Activated T-cell treated with anti-CD3 and anti-CD28 coated beads, Interleukin-2, amount 50 U/mL, for 24 hours (primary cell): ENCODE measurements at regions not wholly inside any gene's neighbourhood (a gene's known extent, or its start where the extent isn't known, plus 50 kb on each side); places are given as distances from the start of the nearest gene placed in this dataset.

Source experiments
- DNase-seq: peaks from one replicate; pipeline ENCODE4 v3.0.0-alpha.2; 2020
- H3K27ac Mint-ChIP-seq: 2 replicates; pipeline ENCODE4 v1.8.0; 2020; ENCODE audit warnings: mild to moderate bottlenecking, mixed read lengths
- H3K27me3 Mint-ChIP-seq: 2 replicates; pipeline ENCODE4 v1.8.0; 2020; ENCODE audit warnings: mixed read lengths
- H3K36me3 Mint-ChIP-seq: 2 replicates; pipeline ENCODE4 v1.8.0; 2020; ENCODE audit warnings: low read depth, mixed read lengths
- H3K4me1 Mint-ChIP-seq: 2 replicates; pipeline ENCODE4 v1.8.0; 2020; ENCODE audit warnings: low read depth, mixed read lengths
- H3K4me3 Mint-ChIP-seq: 2 replicates; pipeline ENCODE4 v1.8.0; 2020; ENCODE audit warnings: mild to moderate bottlenecking, moderate library complexity, mixed read lengths
- H3K9me3 Mint-ChIP-seq: 2 replicates; pipeline ENCODE4 v1.8.0; 2020; ENCODE audit warnings: mixed read lengths

GRCh38 chr12:66050283-66050576, 80.3 kb downstream of the LLPH start:
- no peaks in the 10 kb centered on the region for H3K36me3 Mint-ChIP-seq
- H3K27me3 Mint-ChIP-seq: peaks cover 20% of the 10 kb centered on the region
- no peaks in the 10 kb centered on the region for H3K9me3 Mint-ChIP-seq
- no peak for DNase-seq
- no peak overlapping the region for H3K4me3 Mint-ChIP-seq
- H3K4me1 Mint-ChIP-seq: peaks cover 4% of the 10 kb centered on the region
- H3K27ac Mint-ChIP-seq: no peak overlapping the region

GRCh38 chr12:66049538-66050282, 80.8 kb downstream of the LLPH start:
- Mint-ChIP-seq H3K4me1 (peaks cover 4% of the 10 kb centered on the region), H3K9me3 (no peaks in the 10 kb centered on the region), H3K27me3 (peaks cover 20% of the 10 kb centered on the region), H3K4me3 (no peak overlapping the region), H3K36me3 (no peaks in the 10 kb centered on the region), H3K27ac (no peak overlapping the region)
- no peak for DNase-seq

- Mint-ChIP-seq H3K27ac (no peak overlapping the region), H3K36me3 (no peaks in the 10 kb centered on the region), H3K4me3 (no peak overlapping the region), H3K4me1 (peaks cover 4% of the 10 kb centered on the region), H3K27me3 (peaks cover 17% of the 10 kb centered on the region), H3K9me3 (no peaks in the 10 kb centered on the region)
- DNase-seq: no peak
Observed at GRCh38 chr12:66048835-66049537, 81.6 kb downstream of the LLPH start.

GRCh38 chr12:66048218-66048834, 82.2 kb downstream of the LLPH start:
- DNase-seq: no peak
- no peak overlapping the region for H3K4me3 Mint-ChIP-seq
- H3K36me3 Mint-ChIP-seq: no peaks in the 10 kb centered on the region
- peaks cover 13% of the 10 kb centered on the region for H3K27me3 Mint-ChIP-seq
- peaks cover 4% of the 10 kb centered on the region for H3K4me1 Mint-ChIP-seq
- no peak overlapping the region for H3K27ac Mint-ChIP-seq
- H3K9me3 Mint-ChIP-seq: no peaks in the 10 kb centered on the region

GRCh38 chr12:66047411-66048021, 83.0 kb downstream of the LLPH start:
- Mint-ChIP-seq H3K4me1 (peaks cover 4% of the 10 kb centered on the region), H3K27me3 (peaks cover 13% of the 10 kb centered on the region), H3K36me3 (no peaks in the 10 kb centered on the region), H3K4me3 (no peak overlapping the region), H3K27ac (peak overlapping the region; percentile 40), H3K9me3 (no peaks in the 10 kb centered on the region)
- no peak for DNase-seq

GRCh38 chr12:66045506-66045905, 85.0 kb downstream of the LLPH start:
- Mint-ChIP-seq H3K9me3 (no peaks in the 10 kb centered on the region), H3K4me3 (no peak overlapping the region), H3K4me1 (peaks cover 4% of the 10 kb centered on the region), H3K36me3 (no peaks in the 10 kb centered on the region), H3K27ac (no peak overlapping the region), H3K27me3 (peaks cover 15% of the 10 kb centered on the region)
- DNase-seq: no peak

- no peak overlapping the region for H3K4me3 Mint-ChIP-seq
- no peak for DNase-seq
Observed at GRCh38 chr12:66044731-66045130, 85.8 kb downstream of the LLPH start.

GRCh38 chr12:66043035-66043434, 87.5 kb downstream of the LLPH start:
- H3K4me3 Mint-ChIP-seq: no peak overlapping the region
- peaks cover 4% of the 10 kb centered on the region for H3K4me1 Mint-ChIP-seq
- H3K27me3 Mint-ChIP-seq: peaks cover 17% of the 10 kb centered on the region
- H3K27ac Mint-ChIP-seq: no peak overlapping the region
- no peak for DNase-seq
- no peaks in the 10 kb centered on the region for H3K36me3 Mint-ChIP-seq
- no peaks in the 10 kb centered on the region for H3K9me3 Mint-ChIP-seq

More at GRCh38 chr12:66044731-66045130, 85.8 kb downstream of the LLPH start:
- H3K4me1 Mint-ChIP-seq: peaks cover 4% of the 10 kb centered on the region
- H3K27me3 Mint-ChIP-seq: peaks cover 22% of the 10 kb centered on the region
- no peak overlapping the region for H3K27ac Mint-ChIP-seq
- no peaks in the 10 kb centered on the region for H3K36me3 Mint-ChIP-seq
- H3K9me3 Mint-ChIP-seq: no peaks in the 10 kb centered on the region

GRCh38 chr12:66041651-66042363, 88.7 kb downstream of the LLPH start:
- Mint-ChIP-seq H3K36me3 (no peaks in the 10 kb centered on the region), H3K4me1 (no peaks in the 10 kb centered on the region), H3K9me3 (no peaks in the 10 kb centered on the region), H3K27me3 (peaks cover 20% of the 10 kb centered on the region), H3K4me3 (no peak overlapping the region), H3K27ac (no peak overlapping the region)
- no peak for DNase-seq

- peaks cover 36% of the 10 kb centered on the region for H3K27me3 Mint-ChIP-seq
Observed at GRCh38 chr12:66036317-66036716, 94.2 kb downstream of the LLPH start.

GRCh38 chr12:66035288-66035966, 95.1 kb downstream of the LLPH start:
- H3K27me3 Mint-ChIP-seq: peaks cover 30% of the 10 kb centered on the region
- no peaks in the 10 kb centered on the region for H3K9me3 Mint-ChIP-seq
- DNase-seq: no peak
- no peaks in the 10 kb centered on the region for H3K36me3 Mint-ChIP-seq
- H3K27ac Mint-ChIP-seq: no peak overlapping the region
- H3K4me3 Mint-ChIP-seq: no peak overlapping the region
- H3K4me1 Mint-ChIP-seq: no peaks in the 10 kb centered on the region

More at GRCh38 chr12:66036317-66036716, 94.2 kb downstream of the LLPH start:
- no peak overlapping the region for H3K27ac Mint-ChIP-seq
- no peak overlapping the region for H3K4me3 Mint-ChIP-seq
- no peaks in the 10 kb centered on the region for H3K9me3 Mint-ChIP-seq
- DNase-seq: no peak
- no peaks in the 10 kb centered on the region for H3K36me3 Mint-ChIP-seq
- no peaks in the 10 kb centered on the region for H3K4me1 Mint-ChIP-seq

- H3K36me3 Mint-ChIP-seq: no peaks in the 10 kb centered on the region
- H3K27ac Mint-ChIP-seq: no peak overlapping the region
- H3K4me3 Mint-ChIP-seq: no peak overlapping the region
- H3K27me3 Mint-ChIP-seq: peaks cover 21% of the 10 kb centered on the region
- H3K4me1 Mint-ChIP-seq: no peaks in the 10 kb centered on the region
- DNase-seq: no peak
- no peaks in the 10 kb centered on the region for H3K9me3 Mint-ChIP-seq
Observed at GRCh38 chr12:66033151-66033550, 97.4 kb downstream of the LLPH start.

GRCh38 chr12:66032739-66033138, 97.8 kb downstream of the LLPH start:
- H3K4me1 Mint-ChIP-seq: no peaks in the 10 kb centered on the region
- H3K27ac Mint-ChIP-seq: no peak overlapping the region
- DNase-seq: no peak
- no peaks in the 10 kb centered on the region for H3K9me3 Mint-ChIP-seq
- H3K4me3 Mint-ChIP-seq: no peak overlapping the region
- no peaks in the 10 kb centered on the region for H3K36me3 Mint-ChIP-seq
- H3K27me3 Mint-ChIP-seq: peaks cover 21% of the 10 kb centered on the region

- Mint-ChIP-seq H3K36me3 (no peaks in the 10 kb centered on the region), H3K4me1 (no peaks in the 10 kb centered on the region), H3K4me3 (no peak overlapping the region), H3K27me3 (peaks cover 23% of the 10 kb centered on the region), H3K9me3 (no peaks in the 10 kb centered on the region), H3K27ac (no peak overlapping the region)
- DNase-seq: no peak
Observed at GRCh38 chr12:66030217-66030781, 100.3 kb downstream of the LLPH start.
